NCI-H2227 (cell line): ENCODE measurements at regions not wholly inside any gene's neighbourhood (a gene's known extent, or its start where the extent isn't known, plus 50 kb on each side); places are given as distances from the start of the nearest gene placed in this dataset.
"Not testable (repeated sequence)": the region's sequence is repeated elsewhere in the genome, so short reads cannot be mapped to it uniquely, and the experiment has no call there.

Experiments used
- DNase-seq: peaks from one replicate; lab custom pipeline; 2025; ENCODE audit not compliant: unreplicated experiment; lab: John Stamatoyannopoulos, UW

DNA sequence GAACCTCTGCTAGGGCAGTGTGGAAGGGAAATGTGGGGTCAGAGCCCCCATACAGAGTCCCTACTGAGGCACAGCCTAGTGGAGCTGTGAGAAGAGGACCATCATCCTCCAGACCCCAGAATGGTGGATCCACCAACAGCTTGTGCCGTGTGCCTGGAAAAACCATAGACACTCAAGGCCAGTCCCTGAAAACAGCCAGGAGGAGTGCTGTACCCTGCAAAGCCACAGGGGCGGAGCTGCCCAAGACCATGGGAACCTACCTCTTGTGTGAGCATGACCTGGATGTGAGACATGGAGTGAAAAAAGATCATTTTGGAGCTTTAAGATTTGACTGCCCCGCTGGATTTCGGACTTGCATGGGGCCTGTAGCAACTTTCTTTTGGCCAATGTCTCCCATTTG is 143.4 kb upstream of the CCDC54 start:
- DNase-seq: not testable (repeated sequence)

DNA sequence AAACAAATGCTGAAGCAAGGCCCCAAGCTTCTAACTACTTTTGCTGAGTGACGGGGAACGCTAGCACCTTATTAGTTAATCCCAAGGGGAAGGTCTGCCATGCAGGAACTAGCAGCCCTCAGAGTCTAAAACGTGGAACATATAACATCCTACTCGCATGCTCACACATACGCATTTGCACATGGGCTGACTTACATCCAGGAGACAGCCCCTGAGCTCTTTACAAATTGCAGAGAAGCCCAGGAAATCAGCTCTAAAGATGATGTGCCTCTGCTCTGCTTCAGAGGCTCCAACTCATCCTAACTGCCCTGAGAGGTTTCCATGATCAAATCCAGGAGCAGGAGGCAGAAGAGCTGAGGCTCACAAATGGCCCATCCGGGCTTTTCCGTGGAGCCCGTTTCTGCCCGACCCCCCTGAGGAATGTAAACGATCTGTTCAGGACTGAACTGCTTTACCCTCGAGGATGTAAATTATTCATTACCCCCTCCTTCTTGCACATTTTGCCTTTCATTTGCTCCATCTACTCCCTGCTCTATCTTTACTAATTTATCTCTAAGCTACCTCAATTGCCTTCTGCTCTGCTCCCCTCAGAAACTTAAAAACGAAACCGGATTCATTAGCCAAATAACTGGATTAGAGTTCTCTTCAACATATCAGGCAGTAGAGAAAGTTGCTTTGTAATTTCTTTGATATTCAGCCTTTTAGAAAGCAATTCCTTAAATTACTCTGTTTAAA is 141.9 kb upstream of the CCDC54 start:
- DNase-seq: no peak

DNA sequence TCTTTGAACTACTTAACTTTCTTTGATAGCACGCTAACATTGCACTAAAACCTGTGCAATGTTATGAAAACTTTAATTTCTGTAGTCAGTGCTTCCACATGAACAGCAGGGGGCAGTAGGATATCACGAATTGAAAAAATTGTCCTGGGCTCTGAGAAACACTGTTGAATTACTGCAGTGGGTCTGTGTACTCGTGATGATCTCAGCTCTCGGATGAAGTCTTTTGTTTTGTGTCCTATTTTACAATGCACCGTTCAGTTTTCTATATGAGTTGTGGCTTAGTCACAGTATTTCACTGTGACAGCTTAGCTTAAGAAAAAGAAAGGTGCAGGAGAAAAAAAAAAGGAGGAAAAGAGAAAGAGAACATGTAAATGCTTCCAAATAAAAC is 141.3 kb upstream of the CCDC54 start:
- DNase-seq: peak; percentile 53

DNA sequence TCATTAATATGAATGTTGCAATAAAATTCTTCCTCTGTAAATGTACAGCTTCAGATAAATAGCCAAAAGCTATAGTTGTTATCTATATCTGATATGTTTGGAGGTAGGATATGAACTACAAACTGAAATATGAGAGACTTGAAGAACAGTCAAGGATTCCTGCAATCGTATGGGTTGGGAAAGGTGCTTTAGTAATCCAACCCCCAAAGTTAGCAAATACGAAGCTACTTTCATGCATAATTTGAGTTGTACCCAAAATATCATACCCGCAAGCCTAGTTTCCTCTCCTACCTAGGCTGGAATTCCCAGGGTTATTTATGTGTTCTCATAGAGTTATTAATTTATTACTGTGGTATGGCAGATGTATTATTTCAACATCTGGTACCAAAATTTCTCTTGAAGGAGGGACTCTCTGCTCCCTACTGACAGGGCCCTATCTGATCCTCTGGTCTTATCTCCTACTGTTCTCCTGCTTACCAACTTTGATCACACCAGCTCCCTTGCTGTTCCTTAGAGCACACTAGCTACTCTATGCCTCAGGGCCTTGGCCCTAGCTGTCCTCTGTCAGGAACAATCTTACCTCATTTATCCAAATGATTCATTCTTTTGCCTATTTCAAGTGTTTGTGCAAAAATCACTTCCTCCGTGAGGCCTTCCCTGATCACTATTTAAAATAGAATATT is 140.4 kb upstream of the CCDC54 start:
- DNase-seq: no peak

DNA sequence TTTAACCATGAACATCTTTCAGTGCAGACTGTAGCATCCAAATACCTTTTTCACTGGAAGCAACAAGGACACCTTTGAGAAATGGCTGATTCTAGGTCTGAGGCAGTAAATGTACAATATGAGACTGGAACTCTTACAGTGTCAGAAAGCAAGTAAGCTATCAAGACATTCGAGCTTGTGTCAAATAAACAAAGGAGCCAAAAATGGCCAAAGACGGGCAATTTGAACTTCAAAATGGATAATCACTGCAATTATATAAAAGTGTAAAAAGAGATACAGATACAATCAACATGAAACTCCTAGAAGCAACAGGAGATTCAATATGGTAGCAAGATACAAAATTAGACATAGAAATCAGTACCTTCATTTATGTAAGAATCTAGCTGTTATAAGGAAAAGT is 138.5 kb upstream of the CCDC54 start:
- DNase-seq: no peak

DNA sequence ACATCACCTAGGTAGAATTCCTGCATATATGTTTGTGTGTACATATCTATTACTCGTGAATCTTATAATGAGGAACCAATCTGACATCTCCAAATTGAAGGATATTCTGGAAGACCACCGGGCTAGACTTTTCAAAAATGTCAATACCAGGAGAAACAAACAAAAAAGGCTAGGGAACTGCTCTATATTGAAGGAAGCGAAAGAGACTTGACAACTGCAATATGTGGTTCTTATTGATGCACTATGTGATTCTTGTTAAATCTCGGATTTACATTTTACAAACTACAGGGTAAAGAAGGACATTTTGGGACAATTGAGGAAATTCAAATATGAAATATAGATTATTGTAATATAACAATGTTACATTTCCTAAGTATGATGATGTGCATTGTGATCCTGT is 137.5 kb upstream of the CCDC54 start:
- no peak for DNase-seq

DNA sequence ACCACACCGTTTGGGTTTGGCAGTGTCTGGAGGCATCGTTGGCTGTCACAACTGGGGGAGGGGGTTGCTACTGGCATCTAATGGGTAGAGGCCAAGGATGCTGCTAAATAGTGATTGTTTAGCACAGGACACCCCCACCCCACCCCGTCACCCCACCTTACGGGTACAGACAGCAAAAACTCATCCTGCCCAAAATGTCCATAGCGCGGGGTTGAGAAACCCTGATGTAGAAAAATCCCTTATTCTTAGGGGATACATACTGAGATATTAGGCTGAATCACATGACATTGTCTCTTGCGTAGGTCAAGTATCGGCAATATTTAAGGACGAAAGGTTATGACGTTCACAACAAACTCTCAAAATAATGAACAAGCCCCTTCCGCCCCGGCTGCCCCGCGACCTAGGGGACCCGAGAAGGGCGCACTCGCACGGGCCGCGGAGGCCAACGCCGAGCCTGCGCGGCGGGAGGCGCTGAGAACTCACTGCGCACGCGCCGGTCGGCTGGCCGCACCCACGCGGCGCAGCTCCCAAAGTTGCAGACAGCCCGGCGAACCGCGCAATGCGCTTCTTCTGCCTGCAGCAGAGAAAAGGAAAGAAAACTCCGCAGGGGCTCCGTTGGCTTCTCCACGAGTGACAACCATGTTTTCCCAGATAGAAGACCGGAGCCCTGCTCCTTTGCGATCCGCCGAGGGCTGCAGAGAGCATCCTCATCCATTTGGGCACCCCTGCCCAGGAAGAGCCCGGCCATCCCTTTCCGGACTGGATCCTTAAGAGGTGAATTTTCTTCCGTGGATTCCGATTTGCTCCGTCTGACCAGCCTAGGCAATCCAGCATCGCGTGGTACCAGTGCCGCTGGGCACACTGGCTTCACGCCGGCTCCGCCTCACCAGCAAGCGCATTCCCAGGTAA is 136.8 kb upstream of the CCDC54 start:
- DNase-seq: peak; percentile 33

DNA sequence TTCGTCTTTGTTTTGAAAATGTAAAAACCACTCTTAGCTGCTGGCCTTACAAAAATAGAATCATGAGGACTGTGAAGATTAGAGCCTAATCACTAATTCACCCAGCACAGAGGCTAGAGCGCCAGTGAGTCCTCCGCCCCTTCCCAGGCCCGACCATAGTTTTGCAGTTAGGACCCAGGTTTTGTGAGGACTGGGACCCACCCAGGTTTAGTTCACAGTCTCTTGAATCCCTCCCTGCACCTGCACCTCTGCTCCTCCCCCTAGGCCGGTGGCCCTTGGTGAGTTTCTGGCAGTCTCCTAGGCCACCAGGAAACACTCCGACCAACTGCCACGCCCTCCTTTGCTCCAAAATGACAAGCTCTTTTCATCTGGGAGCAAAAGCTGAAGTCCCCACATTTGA is 136.0 kb upstream of the CCDC54 start:
- DNase-seq: no peak

DNA sequence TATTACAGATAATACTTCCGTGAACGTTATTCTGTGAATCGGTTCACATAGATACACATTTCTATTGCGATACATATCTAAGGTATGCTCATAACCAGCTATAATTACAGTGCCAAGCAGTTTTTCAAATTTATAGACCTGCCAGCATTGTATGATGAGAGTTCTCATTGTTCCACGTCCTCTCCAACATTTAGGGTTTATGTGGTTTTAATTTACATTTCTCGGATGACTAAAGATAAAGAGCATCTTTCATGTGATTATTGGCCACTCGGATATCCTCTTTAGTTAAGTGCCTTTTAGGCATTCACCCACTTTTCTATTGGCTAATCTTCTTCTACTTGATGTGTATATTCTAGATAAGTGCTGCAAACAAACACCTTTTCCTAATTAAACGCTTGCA is 134.7 kb upstream of the CCDC54 start:
- DNase-seq: no peak

DNA sequence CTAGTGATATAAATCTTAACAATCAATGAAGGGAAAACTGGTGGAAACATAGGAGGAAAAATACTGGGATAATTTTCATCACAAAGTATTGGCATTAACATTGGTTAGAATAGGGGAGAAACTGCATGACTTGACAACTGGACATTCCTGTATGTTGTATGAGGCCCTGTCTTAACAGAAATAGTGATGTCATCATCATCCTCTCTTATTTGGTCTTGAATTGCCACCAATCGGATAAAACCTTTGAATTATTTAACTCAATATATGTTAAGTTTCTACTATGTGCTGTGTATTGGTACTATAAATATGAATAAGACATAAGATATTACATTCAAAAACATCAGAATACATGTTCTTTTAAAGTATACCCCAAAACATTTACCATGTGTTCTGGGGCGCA is 130.1 kb upstream of the CCDC54 start:
- DNase-seq: no peak

DNA sequence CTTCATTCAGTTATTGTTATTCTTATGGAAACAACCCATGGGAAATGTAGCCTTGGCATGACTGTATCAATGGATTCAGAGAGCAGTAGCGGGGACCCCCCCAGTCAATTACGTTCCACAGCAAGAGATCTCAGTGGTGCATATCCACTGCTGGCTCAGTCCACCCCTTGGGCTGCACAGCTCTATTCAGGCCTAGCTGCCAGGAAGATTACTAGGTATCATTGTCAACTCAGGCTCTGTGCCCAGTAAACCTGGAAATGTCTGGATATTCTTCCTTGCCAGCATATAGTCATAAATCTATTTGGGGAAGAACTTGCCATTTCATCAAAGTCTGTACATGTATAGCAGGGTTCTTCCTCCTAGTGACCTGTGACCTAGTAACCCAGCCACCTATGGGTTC is 128.1 kb upstream of the CCDC54 start:
- DNase-seq: no peak

DNA sequence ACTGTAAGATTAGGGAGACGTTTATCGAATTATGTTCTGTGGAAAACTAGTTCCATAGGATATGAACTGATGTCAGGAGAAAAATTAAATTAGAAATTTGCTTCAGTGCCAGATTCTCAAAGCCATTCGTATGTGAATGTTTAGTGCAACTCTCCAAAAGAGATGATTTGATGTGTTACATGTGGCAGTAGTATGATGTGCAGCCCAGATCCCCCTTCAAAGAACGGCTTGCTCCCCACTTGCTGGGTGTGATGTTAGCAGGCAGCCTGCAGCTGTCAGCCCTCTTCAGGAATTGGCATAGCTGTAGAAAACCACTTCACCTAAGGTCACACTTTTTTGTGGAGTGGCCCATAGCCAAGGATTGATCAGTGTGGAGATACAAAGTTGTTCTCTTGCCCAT is 127.0 kb upstream of the CCDC54 start:
- no peak for DNase-seq

DNA sequence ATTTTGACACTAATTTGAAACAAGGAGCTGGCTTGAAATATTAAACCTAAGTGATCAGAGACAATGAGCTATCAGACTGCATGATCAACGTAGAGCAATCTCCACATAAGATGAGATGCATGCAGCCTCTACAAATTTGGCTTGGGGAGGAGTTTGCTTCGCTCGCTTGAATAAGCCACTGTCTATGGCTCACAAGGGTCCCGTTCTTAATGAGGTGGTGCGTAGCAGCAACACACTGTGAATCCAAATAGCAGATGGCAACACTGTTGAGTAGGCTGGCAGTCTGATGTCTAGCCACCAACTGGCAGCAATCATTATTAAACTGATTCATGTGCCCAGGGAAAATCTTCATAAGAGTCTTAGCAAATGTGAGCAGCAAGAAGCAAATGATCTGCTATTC is 125.4 kb upstream of the CCDC54 start:
- no peak for DNase-seq

DNA sequence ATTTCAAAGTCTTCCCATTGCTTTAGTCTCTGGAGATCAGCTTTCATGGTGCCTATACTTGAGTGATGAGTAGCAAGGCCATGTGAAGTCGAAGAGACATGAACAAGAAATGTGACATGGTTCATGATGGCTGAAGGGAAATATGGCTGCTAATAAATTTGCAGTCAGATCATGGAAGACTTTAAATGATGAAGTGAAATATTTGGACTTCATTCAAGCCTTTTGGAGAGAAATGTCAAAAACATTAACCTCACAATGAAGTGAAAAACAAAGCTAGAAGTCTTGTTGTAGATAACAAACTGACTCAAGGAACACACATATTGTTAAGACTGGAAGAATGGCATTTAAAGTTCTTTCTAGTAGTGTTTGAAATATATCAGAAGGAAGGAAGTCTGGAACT is 120.3 kb upstream of the CCDC54 start:
- DNase-seq: no peak

DNA sequence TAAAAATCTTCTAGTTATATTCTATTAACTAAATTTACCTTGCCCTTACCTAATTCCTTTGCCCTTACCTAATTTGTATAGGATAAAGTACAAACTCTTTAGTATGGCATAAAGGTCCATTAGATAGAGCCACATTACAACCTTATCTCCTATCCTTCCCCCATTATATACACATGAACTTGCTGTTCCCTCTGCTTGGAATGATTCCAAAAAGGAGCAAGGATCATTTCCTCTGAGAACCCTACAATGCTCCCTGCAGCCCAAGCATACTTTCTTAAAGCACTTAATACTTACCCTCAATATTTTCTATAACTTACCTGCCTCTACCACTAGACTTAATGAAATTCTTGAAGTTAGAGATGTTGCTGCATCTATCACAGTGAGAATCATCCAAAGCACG is 118.9 kb upstream of the CCDC54 start:
- DNase-seq: no peak

DNA sequence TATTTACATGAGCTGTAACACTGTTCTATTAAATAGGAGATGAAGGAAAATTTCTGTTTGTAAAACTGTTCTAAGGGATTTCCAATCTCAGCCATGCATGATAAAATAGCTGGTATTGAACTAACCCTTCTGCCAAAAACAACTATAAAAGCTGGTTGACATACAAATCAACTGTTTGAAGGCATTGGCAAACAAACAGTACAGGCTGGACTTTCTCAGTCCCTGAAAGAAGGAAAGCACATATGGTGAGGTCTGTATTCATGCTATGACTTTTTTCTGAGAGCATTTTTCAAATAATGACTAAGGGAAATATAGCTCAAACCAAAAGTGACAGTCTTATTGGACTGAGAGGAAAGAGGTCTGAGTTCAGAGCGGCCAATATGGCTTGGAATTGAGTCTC is 117.0 kb upstream of the CCDC54 start:
- no peak for DNase-seq

DNA sequence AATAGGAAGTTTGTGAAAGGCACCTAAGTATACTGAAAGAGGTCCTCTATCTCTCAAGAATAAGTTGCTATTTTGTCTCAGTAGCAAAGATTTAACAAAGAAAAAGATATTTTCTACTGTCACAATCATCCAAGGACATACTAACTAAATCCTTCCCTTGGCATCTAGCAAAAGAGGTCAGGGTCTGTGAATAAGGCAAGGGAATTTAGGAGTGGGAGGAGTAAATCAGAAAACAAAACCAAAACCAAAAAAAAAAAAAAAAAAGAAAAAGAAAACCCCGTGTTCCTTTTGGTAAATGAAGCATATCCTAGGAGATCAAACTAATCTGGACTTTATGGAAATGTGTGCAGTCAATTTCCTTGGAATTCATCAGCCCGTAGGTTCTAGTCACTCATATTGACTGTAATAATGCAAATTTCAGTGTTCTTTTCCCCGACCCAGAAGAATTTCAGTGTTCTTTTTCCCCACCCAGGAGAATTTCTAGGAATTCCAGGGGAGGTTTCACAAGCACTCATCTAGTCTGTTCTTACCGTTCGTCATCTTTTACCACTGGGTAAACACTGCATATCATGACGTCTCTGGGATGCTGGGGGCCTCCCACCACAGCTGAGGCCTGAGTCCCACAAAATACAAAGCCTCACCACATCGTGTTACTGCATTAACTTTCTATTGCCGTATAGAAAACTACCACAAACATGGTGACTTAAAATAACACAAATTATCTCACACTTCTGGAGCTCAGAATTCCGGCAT is 113.8 kb upstream of the CCDC54 start:
- DNase-seq: no peak

DNA sequence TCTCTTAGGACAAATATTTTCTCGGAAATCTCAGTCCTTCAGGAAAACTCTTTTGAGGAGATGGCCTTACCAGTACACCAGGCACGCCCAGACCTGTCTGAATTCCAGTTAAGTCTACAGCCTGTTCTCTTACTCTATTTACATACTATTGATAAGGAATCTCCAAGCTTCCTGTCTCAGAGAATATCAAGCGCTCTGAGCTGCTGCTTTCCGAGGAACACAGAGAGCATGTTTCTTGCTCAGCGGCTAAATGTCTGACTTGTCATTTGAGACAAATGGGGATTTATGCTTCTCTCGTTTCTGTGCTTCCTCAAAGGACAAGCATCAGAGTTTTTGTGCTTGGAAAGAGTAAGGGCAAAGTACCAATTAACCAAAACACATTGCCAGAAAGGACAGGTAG is 112.4 kb upstream of the CCDC54 start:
- DNase-seq: no peak

DNA sequence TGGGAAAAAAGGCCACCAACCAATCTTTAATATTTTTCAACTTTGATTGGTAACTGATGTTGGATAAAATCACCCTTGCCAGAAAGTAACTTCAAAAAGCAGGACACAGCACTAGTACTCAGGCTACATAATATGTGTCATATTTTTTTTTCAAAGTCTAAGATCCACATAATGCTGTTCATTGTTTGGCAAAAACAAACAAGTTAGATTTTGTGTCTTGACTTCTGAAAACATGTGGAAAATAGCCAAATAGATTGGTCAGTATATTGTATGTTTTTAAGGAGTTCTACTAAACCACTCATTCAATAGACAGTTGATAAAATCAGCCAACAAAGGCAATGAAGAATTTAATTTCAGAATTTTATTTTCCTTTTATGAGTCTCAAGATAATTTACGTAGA is 111.7 kb upstream of the CCDC54 start:
- DNase-seq: no peak

DNA sequence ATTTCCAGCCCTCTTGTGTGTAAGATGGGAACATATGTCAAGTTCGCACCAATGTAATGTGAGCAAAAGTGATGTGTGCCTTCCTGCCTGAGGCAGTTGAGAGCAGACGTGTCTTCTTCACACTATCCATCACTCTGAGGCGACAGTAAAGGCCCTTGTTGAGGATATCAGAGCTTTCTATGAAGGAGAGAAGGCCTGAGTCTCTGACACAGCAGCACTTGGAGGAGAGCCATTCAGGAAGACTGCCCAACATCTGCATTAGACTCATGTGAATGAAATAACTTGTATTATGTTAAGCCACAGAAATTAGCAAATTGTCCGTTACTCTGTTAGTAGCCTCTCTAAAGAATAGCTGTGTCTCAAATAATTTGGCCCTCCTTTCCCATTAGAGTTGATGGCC is 108.8 kb upstream of the CCDC54 start:
- no peak for DNase-seq

DNA sequence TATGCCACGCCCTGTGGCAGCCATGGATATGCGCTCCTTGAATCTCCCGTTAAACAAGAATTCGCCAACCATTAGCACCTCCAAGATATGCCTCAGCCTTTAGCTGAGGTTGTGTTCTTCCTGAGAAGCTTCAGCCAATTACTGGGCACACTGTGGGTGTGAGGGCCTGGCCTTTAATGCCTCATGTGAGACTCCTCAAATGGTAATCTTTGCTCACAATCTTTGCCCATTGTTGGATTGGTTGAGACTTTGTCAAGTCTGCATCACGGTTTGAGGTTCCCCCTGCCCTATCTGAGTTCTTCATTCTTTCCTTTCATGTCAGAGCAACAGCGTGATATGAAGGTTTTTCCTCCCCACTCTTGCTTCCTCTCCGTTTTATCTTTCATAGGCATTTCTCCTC is 108.1 kb upstream of the CCDC54 start:
- no peak for DNase-seq
